RWPE2 (cell line): ENCODE measurements at regions not wholly inside any gene's neighbourhood (a gene's known extent, or its start where the extent isn't known, plus 50 kb on each side); places are given as distances from the start of the nearest gene placed in this dataset.

Experiments used
- ATAC-seq: fragments of 200-7000 bp; cut with Tn5 transposase; 3 replicates; pipeline ENCODE4 v1.9.1; 2021; ENCODE audit warnings: low read depth
- DNase-seq: peaks from one replicate; pipeline ENCODE4 v3.0.0-alpha.2; 2020; ENCODE audit warnings: low spot score
- H3K27ac ChIP-seq: fragments of 450-650 bp; 2 replicates; pipeline ENCODE4 v1.5.1; 2017; ENCODE audit warnings: mild to moderate bottlenecking; ENCODE audit not compliant: poor library complexity, severe bottlenecking
- H3K27me3 ChIP-seq: fragments of 250-450 bp; sonication (Bioruptor Pico); 2 replicates; pipeline ENCODE4 v1.5.1; 2021; ENCODE audit warnings: mild to moderate bottlenecking, moderate library complexity; ENCODE audit not compliant: insufficient read depth, poor library complexity, severe bottlenecking
- H3K36me3 ChIP-seq: fragments of 250-450 bp; sonication (Bioruptor Pico); 2 replicates; pipeline ENCODE4 v1.5.1; 2020; ENCODE audit warnings: low read depth, mild to moderate bottlenecking, moderate library complexity
- H3K4me1 ChIP-seq: fragments of 250-450 bp; sonication (Bioruptor Pico); 2 replicates; pipeline ENCODE4 v1.5.1; 2021; ENCODE audit warnings: mild to moderate bottlenecking, moderate library complexity; ENCODE audit not compliant: insufficient read depth, poor library complexity, severe bottlenecking
- H3K4me3 ChIP-seq: fragments of 250-450 bp; sonication (Bioruptor Pico); 2 replicates; pipeline ENCODE4 v1.5.1; 2021; ENCODE audit warnings: mild to moderate bottlenecking, moderate library complexity; ENCODE audit not compliant: severe bottlenecking
- H3K9me3 ChIP-seq: fragments of 250-450 bp; sonication (Bioruptor Pico); 2 replicates; pipeline ENCODE4 v1.5.1; 2021; ENCODE audit warnings: mild to moderate bottlenecking, moderate library complexity; ENCODE audit not compliant: severe bottlenecking
- TF ChIP-seq, protein P1 (sequence below): fragments of 450-650 bp; IDR thresholded peaks from one replicate; pipeline ENCODE4 v1.5.1; 2017; ENCODE audit warnings: mild to moderate bottlenecking, moderate library complexity; ENCODE audit not compliant: poor library complexity, severe bottlenecking

GRCh38 chr3:30945291-30945690 is 50.8 kb upstream of the GADL1 start:
- TF ChIP-seq, protein P1, sequence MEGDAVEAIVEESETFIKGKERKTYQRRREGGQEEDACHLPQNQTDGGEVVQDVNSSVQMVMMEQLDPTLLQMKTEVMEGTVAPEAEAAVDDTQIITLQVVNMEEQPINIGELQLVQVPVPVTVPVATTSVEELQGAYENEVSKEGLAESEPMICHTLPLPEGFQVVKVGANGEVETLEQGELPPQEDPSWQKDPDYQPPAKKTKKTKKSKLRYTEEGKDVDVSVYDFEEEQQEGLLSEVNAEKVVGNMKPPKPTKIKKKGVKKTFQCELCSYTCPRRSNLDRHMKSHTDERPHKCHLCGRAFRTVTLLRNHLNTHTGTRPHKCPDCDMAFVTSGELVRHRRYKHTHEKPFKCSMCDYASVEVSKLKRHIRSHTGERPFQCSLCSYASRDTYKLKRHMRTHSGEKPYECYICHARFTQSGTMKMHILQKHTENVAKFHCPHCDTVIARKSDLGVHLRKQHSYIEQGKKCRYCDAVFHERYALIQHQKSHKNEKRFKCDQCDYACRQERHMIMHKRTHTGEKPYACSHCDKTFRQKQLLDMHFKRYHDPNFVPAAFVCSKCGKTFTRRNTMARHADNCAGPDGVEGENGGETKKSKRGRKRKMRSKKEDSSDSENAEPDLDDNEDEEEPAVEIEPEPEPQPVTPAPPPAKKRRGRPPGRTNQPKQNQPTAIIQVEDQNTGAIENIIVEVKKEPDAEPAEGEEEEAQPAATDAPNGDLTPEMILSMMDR = no peak
- DNase-seq = no peak
- Histone ChIP-seq H3K27me3 (no peaks in the 10 kb centered on the region), H3K27ac (no peak overlapping the region), H3K4me1 (no peaks in the 10 kb centered on the region), H3K9me3 (no peaks in the 10 kb centered on the region), H3K36me3 (no peaks in the 10 kb centered on the region), H3K4me3 (no peak overlapping the region)
- no peak for ATAC-seq

GRCh38 chr3:30948426-30948825 is 54.0 kb upstream of the GADL1 start:
- TF ChIP-seq, protein P1 = no peak

GRCh38 chr3:30951826-30952225 is 57.4 kb upstream of the GADL1 start:
- H3K4me3 ChIP-seq = no peak overlapping the region
- no peaks in the 10 kb centered on the region for H3K9me3 ChIP-seq
- H3K36me3 ChIP-seq = no peaks in the 10 kb centered on the region
- H3K4me1 ChIP-seq = no peaks in the 10 kb centered on the region
- no peak for ATAC-seq
- no peak overlapping the region for H3K27ac ChIP-seq
- H3K27me3 ChIP-seq = no peaks in the 10 kb centered on the region
- DNase-seq = no peak
- TF ChIP-seq, protein P1 = no peak

More at GRCh38 chr3:30948426-30948825, 54.0 kb upstream of the GADL1 start:
- Histone ChIP-seq H3K9me3 (no peaks in the 10 kb centered on the region), H3K4me1 (no peaks in the 10 kb centered on the region), H3K27ac (no peak overlapping the region), H3K4me3 (no peak overlapping the region), H3K27me3 (no peaks in the 10 kb centered on the region), H3K36me3 (no peaks in the 10 kb centered on the region)
- ATAC-seq (no peak), DNase-seq (no peak)

DNA sequence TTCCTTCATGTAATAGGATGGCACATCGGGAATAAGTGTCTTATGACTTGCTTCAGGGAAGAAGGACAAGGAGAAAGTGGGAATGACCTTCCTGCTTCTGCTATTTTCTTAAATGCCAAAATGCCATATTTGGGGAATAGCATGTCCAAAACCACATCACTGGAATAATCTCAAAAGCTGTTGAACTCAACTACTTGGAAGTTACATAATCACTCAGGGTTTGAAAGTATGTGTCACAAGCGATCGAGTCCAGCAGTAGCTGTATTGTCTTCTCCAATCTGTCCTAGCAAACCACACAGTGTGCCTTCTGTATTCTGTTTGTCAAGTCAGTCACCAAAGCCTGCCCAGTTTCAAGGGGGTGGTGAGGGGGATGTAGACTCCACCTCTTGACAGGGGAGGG is 58.3 kb upstream of the GADL1 start:
- Histone ChIP-seq H3K36me3 (no peaks in the 10 kb centered on the region), H3K4me3 (no peak overlapping the region), H3K4me1 (no peaks in the 10 kb centered on the region), H3K9me3 (no peaks in the 10 kb centered on the region), H3K27me3 (no peaks in the 10 kb centered on the region), H3K27ac (no peak overlapping the region)
- DNase-seq (no peak), ATAC-seq (no peak)
- TF ChIP-seq, protein P1 = no peak

- H3K4me1 ChIP-seq = no peaks in the 10 kb centered on the region
- no peak for ATAC-seq
- no peaks in the 10 kb centered on the region for H3K27me3 ChIP-seq
- no peak overlapping the region for H3K27ac ChIP-seq
- no peak for DNase-seq
- no peaks in the 10 kb centered on the region for H3K9me3 ChIP-seq
- H3K36me3 ChIP-seq = no peaks in the 10 kb centered on the region
- H3K4me3 ChIP-seq = no peak overlapping the region
- TF ChIP-seq, protein P1 = no peak
Observed at GRCh38 chr3:30954426-30954825, 60.0 kb upstream of the GADL1 start.
